GM12865 (cell line): ENCODE measurements at regions not wholly inside any gene's neighbourhood (a gene's known extent, or its start where the extent isn't known, plus 50 kb on each side); places are given as distances from the start of the nearest gene placed in this dataset.

Source experiments
- DNase-seq: peaks from one replicate; pipeline ENCODE4 v3.0.0; 2010; ENCODE audit warnings: low read depth
- H3K4me3 ChIP-seq: 2 replicates; pipeline ENCODE4 v1.5.1; 2011; ENCODE audit warnings: mild to moderate bottlenecking, low read depth, low read length, control low read depth
- TF ChIP-seq, protein P1 (sequence below): IDR thresholded peaks from 2 replicates; pipeline ENCODE4 v1.5.1; 2011; ENCODE audit warnings: low read length, control low read depth, low read depth, inconsistent platforms; ENCODE audit not compliant: insufficient read depth; ENCODE audit errors: missing control alignments

DNA sequence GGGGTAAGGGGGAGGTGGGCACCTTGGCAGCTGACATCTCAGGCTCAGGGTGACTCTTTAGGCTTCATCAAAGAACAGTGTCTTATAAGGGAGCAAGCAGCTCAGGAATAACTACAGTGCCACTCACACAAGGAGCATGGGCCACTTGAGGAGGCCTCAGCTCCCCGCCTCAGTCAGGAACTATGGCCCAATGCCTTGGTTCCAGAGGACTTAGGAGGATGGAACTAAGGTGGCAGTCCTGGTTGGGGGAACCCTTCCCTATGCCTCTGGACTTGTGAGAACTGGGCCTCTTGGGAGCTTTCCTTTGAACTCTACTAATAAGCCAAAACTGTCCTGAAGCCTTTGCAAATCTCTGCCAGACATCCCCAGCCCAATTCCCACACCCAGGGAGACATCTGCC, 160.6 kb downstream of the EFNB1 start:
- no peak overlapping the region for H3K4me3 ChIP-seq

DNA sequence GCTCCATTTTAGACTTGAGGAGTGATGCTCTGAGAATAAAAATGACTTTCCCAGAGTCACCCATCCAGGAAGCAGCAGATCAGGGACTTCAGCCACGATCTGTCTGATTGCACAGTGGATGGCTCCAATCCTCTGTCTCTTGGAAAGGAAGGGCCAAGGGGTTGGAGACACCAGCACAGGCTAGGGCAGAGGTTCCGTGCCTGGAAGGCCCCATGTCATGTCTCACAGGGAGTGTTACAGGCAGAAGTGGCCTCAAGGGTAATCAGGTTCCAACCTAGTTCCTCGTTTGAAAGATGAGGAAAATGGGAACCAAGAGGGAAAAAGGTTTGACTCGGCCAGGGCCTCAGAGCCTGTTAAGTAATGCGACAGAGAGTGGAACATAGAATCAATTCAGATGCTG, 160.0 kb downstream of the EFNB1 start:
- DNase-seq, result no peak
- H3K4me3 ChIP-seq, result no peak overlapping the region
- TF ChIP-seq, protein P1, sequence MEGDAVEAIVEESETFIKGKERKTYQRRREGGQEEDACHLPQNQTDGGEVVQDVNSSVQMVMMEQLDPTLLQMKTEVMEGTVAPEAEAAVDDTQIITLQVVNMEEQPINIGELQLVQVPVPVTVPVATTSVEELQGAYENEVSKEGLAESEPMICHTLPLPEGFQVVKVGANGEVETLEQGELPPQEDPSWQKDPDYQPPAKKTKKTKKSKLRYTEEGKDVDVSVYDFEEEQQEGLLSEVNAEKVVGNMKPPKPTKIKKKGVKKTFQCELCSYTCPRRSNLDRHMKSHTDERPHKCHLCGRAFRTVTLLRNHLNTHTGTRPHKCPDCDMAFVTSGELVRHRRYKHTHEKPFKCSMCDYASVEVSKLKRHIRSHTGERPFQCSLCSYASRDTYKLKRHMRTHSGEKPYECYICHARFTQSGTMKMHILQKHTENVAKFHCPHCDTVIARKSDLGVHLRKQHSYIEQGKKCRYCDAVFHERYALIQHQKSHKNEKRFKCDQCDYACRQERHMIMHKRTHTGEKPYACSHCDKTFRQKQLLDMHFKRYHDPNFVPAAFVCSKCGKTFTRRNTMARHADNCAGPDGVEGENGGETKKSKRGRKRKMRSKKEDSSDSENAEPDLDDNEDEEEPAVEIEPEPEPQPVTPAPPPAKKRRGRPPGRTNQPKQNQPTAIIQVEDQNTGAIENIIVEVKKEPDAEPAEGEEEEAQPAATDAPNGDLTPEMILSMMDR, result no peak

More for the DNA sequence above, 160.6 kb downstream of the EFNB1 start:
- no peak for DNase-seq
- TF ChIP-seq, protein P1, result no peak

DNA sequence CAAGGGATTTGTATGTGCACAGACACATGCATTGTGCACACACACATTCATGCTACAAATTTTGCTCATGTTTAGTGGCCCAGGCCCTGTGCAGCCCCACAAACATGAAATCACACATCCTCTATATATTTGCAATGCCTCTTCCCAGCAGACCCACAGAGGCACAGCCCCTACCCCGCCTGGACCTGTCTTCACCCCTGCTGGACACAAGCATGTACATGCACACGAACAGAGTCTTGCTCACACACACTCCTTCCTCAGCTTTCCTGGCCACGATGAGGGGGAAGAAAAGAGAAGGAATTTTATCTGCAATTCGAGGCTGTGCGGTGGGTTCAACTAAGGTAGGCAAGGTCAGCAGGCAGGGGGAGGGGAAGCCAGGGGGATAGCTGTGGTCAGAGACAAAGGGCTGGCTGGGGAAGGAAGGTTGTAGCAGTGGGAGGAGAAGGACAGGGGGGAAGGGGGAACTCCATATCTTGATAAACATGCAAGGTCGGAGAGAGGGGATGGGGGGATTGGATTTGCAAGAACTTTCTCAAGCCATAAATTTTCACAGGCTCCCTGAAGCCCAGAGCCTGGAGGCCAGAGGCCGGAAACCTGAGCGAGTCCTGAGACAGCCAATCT, 156.4 kb downstream of the EFNB1 start:
- no peak overlapping the region for H3K4me3 ChIP-seq
- TF ChIP-seq, protein P1, result no peak
- DNase-seq, result no peak

DNA sequence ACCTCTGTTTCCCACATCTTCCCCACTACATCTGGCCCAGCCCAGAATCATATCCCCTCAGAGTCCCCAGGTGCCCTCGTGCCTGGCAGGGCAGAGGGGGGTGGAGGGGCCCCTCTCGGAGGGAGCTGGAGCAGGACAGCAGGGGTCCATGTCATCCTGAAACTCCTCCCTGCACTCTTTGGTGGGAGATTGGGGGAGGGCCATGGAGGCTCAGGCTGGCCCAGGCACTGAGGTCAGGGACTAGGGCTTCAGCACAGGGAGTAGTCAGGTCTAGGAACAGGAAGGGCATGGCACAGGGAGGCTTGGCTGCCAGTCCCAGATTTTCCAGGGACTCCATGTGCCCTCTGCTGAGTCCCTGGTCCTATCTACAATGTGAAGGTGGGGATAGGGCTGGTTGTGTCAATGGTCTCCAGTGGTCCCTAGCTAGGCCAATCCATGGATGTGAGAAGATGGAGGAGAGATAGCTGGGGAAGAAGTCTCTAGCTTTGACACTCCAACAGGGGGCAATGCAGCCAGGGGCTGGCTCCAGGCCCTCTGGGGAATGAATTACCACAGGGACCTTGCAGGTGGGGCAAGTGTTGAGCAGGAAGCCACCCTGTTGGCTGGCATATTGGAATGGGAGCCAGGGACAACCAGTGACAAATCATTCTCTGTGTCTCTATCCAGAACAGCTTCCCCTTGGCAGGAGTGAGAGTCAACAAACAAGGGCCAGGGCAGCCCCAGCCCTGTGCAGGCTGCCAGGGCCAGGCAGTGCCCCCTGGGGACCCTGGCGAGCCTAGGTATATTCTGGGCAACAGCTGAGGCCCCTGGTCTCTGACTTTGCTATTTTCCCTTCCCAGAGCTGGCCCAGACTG, 154.4 kb downstream of the EFNB1 start:
- H3K4me3 ChIP-seq, result no peak overlapping the region
- TF ChIP-seq, protein P1, result no peak
- no peak for DNase-seq

DNA sequence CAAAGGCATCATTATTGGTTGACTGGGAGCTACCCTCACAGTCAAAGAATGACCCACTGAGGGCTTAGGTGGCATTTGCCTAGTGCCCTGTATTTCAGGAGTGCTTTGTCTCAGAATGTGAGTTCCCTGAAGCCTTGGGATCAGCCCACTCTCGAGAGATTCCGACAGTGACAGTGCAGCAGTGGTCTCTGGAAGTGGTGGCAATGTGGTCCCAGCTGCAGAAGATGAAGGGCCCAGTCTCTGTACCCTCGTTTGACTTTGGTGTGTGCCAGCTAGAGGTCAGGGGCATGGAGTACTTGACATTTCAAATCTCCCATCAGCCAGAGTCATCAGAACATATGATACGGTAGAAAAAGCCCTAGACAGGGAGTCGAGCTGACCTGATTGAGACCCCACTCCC, 153.7 kb downstream of the EFNB1 start:
- TF ChIP-seq, protein P1, result no peak
- no peak overlapping the region for H3K4me3 ChIP-seq
- DNase-seq, result no peak

DNA sequence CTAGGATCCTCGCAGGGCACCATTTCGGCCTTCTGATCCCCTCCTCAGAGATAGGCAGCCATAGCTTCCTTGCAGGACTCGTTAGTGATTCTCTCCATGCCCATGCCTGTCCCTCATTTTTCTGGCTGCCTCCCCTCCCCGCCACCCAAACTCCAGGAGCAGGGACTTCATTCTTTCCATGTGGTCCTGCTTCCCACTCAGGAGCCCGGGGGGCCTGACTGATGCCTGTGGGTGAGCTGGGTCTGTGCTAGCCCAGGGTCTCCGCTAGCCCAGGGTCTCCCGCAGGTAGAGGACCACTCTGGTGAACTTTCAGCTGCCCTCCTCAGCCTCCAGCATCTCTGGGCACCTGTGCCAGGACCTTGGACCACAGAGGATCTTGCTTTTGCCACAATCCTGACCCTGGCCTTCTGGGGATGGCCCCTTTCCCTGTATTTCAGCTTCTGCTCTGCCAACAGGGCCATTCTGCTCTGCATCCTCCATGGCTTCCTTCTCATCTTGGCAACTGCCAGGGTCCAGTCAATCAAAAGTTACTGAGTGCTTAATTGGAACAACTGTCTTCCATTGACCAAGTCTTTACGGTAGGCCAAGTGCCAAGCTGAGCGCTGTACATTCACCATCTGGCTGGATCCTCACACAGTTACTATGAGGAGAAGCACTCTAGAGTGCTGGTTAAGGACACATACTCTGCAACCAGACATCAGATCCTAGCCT, 152.2 kb downstream of the EFNB1 start:
- DNase-seq, result no peak
- no peak overlapping the region for H3K4me3 ChIP-seq
- TF ChIP-seq, protein P1, result no peak
